Activated T-helper 17 cell treated with anti-CD3 and anti-CD28 coated beads, Interleukin-2, amount 50 U/mL, for 72 hours (primary cell): ENCODE measurements at regions not wholly inside any gene's neighbourhood (a gene's known extent, or its start where the extent isn't known, plus 50 kb on each side); places are given as distances from the start of the nearest gene placed in this dataset.
A peak's percentile ranks its signal among the peaks of the same experiment; 100 is the strongest.

Experiments
- ATAC-seq: fragments of 150-1000 bp; cut with Tn5 transposase; replicated peaks from 2 replicates; pipeline ENCODE4 v1.10.0; 2021; ENCODE audit warnings: mild to moderate bottlenecking, moderate library complexity
- H3K27ac Mint-ChIP-seq: one replicate; pipeline ENCODE4 v1.8.0; 2022; ENCODE audit warnings: mixed read lengths
- H3K27me3 Mint-ChIP-seq: one replicate; pipeline ENCODE4 v1.8.0; 2022; ENCODE audit warnings: mixed read lengths
- H3K36me3 Mint-ChIP-seq: one replicate; pipeline ENCODE4 v1.8.0; 2022; ENCODE audit warnings: low read depth, mild to moderate bottlenecking, mixed read lengths
- H3K4me1 Mint-ChIP-seq: one replicate; pipeline ENCODE4 v1.8.0; 2022; ENCODE audit warnings: mixed read lengths
- H3K4me3 Mint-ChIP-seq: one replicate; pipeline ENCODE4 v1.8.0; 2022; ENCODE audit warnings: mild to moderate bottlenecking, mixed read lengths
- H3K9me3 Mint-ChIP-seq: one replicate; pipeline ENCODE4 v1.8.0; 2022; ENCODE audit warnings: mixed read lengths

GRCh38 chr2:195425328-195425727, 231.7 kb upstream of the SLC39A10 start:
- Mint-ChIP-seq H3K4me1 (no peaks in the 10 kb centered on the region), H3K4me3 (no peak overlapping the region), H3K27me3 (no peaks in the 10 kb centered on the region), H3K36me3 (no peaks in the 10 kb centered on the region), H3K9me3 (no peaks in the 10 kb centered on the region), H3K27ac (no peak overlapping the region)
- no peak for ATAC-seq

GRCh38 chr2:195419033-195419432, 238.0 kb upstream of the SLC39A10 start:
- H3K27ac Mint-ChIP-seq: no peak overlapping the region

GRCh38 chr2:195414537-195415100, 242.4 kb upstream of the SLC39A10 start:
- H3K36me3 Mint-ChIP-seq: no peaks in the 10 kb centered on the region

More at GRCh38 chr2:195419033-195419432, 238.0 kb upstream of the SLC39A10 start:
- no peak for ATAC-seq
- Mint-ChIP-seq H3K27me3 (no peaks in the 10 kb centered on the region), H3K4me3 (no peak overlapping the region), H3K9me3 (no peaks in the 10 kb centered on the region), H3K4me1 (no peaks in the 10 kb centered on the region), H3K36me3 (no peaks in the 10 kb centered on the region)

GRCh38 chr2:195413944-195414343, 243.1 kb upstream of the SLC39A10 start:
- no peak for ATAC-seq
- H3K27ac Mint-ChIP-seq: peak overlapping the region; percentile 2

More at GRCh38 chr2:195414537-195415100, 242.4 kb upstream of the SLC39A10 start:
- H3K4me3 Mint-ChIP-seq: no peak overlapping the region
- no peaks in the 10 kb centered on the region for H3K9me3 Mint-ChIP-seq
- no peak for ATAC-seq
- no peak overlapping the region for H3K27ac Mint-ChIP-seq
- H3K27me3 Mint-ChIP-seq: no peaks in the 10 kb centered on the region
- H3K4me1 Mint-ChIP-seq: peaks cover 4% of the 10 kb centered on the region

GRCh38 chr2:195413422-195413821, 243.6 kb upstream of the SLC39A10 start:
- Mint-ChIP-seq H3K9me3 (no peaks in the 10 kb centered on the region), H3K27ac (peak overlapping the region; percentile 2), H3K27me3 (no peaks in the 10 kb centered on the region), H3K36me3 (no peaks in the 10 kb centered on the region), H3K4me1 (peaks cover 4% of the 10 kb centered on the region), H3K4me3 (no peak overlapping the region)
- ATAC-seq: no peak

More at GRCh38 chr2:195413944-195414343, 243.1 kb upstream of the SLC39A10 start:
- Mint-ChIP-seq H3K9me3 (no peaks in the 10 kb centered on the region), H3K36me3 (no peaks in the 10 kb centered on the region), H3K4me3 (no peak overlapping the region), H3K4me1 (peaks cover 4% of the 10 kb centered on the region), H3K27me3 (no peaks in the 10 kb centered on the region)

- peak; percentile 35 for ATAC-seq
These were observed 245.8 kb upstream of the SLC39A10 start for GRCh38 chr2:195411219-195411687.

GRCh38 chr2:195410074-195410671, 246.9 kb upstream of the SLC39A10 start:
- H3K36me3 Mint-ChIP-seq: no peaks in the 10 kb centered on the region
- peaks cover 4% of the 10 kb centered on the region for H3K4me1 Mint-ChIP-seq
- peak overlapping the region; percentile 37 for H3K27ac Mint-ChIP-seq

More at GRCh38 chr2:195411219-195411687, 245.8 kb upstream of the SLC39A10 start:
- H3K4me1 Mint-ChIP-seq: peaks cover 4% of the 10 kb centered on the region
- H3K9me3 Mint-ChIP-seq: no peaks in the 10 kb centered on the region
- no peak overlapping the region for H3K4me3 Mint-ChIP-seq
- no peak overlapping the region for H3K27ac Mint-ChIP-seq
- no peaks in the 10 kb centered on the region for H3K27me3 Mint-ChIP-seq
- H3K36me3 Mint-ChIP-seq: no peaks in the 10 kb centered on the region

GRCh38 chr2:195408811-195409210, 248.2 kb upstream of the SLC39A10 start:
- Mint-ChIP-seq H3K36me3 (no peaks in the 10 kb centered on the region), H3K27me3 (no peaks in the 10 kb centered on the region), H3K4me3 (no peak overlapping the region), H3K27ac (no peak overlapping the region), H3K4me1 (peaks cover 4% of the 10 kb centered on the region), H3K9me3 (no peaks in the 10 kb centered on the region)
- ATAC-seq: no peak

More at GRCh38 chr2:195410074-195410671, 246.9 kb upstream of the SLC39A10 start:
- no peak overlapping the region for H3K4me3 Mint-ChIP-seq
- H3K9me3 Mint-ChIP-seq: no peaks in the 10 kb centered on the region
- peak; percentile 75 for ATAC-seq
- H3K27me3 Mint-ChIP-seq: no peaks in the 10 kb centered on the region

- no peaks in the 10 kb centered on the region for H3K36me3 Mint-ChIP-seq
- H3K4me1 Mint-ChIP-seq: peaks cover 4% of the 10 kb centered on the region
- H3K9me3 Mint-ChIP-seq: no peaks in the 10 kb centered on the region
- H3K4me3 Mint-ChIP-seq: no peak overlapping the region
- no peak overlapping the region for H3K27ac Mint-ChIP-seq
- no peak for ATAC-seq
- no peaks in the 10 kb centered on the region for H3K27me3 Mint-ChIP-seq
These were observed 248.8 kb upstream of the SLC39A10 start for GRCh38 chr2:195408196-195408595.

- Mint-ChIP-seq H3K27ac (no peak overlapping the region), H3K36me3 (no peaks in the 10 kb centered on the region)
These were observed 249.2 kb upstream of the SLC39A10 start for GRCh38 chr2:195407783-195408182.

GRCh38 chr2:195406886-195407603, 250.0 kb upstream of the SLC39A10 start:
- Mint-ChIP-seq H3K36me3 (no peaks in the 10 kb centered on the region), H3K27ac (no peak overlapping the region), H3K4me3 (no peak overlapping the region), H3K4me1 (peaks cover 4% of the 10 kb centered on the region), H3K9me3 (no peaks in the 10 kb centered on the region), H3K27me3 (no peaks in the 10 kb centered on the region)
- peak; percentile 42 for ATAC-seq

More at GRCh38 chr2:195407783-195408182, 249.2 kb upstream of the SLC39A10 start:
- ATAC-seq: no peak
- no peaks in the 10 kb centered on the region for H3K27me3 Mint-ChIP-seq
- no peak overlapping the region for H3K4me3 Mint-ChIP-seq
- peaks cover 4% of the 10 kb centered on the region for H3K4me1 Mint-ChIP-seq
- H3K9me3 Mint-ChIP-seq: no peaks in the 10 kb centered on the region

GRCh38 chr2:195404651-195405050, 252.4 kb upstream of the SLC39A10 start:
- Mint-ChIP-seq H3K36me3 (no peaks in the 10 kb centered on the region), H3K4me3 (no peak overlapping the region), H3K4me1 (no peaks in the 10 kb centered on the region), H3K27me3 (no peaks in the 10 kb centered on the region), H3K9me3 (no peaks in the 10 kb centered on the region), H3K27ac (no peak overlapping the region)
- ATAC-seq: no peak

- Mint-ChIP-seq H3K4me1 (no peaks in the 10 kb centered on the region), H3K27me3 (no peaks in the 10 kb centered on the region), H3K36me3 (no peaks in the 10 kb centered on the region), H3K9me3 (no peaks in the 10 kb centered on the region), H3K27ac (no peak overlapping the region), H3K4me3 (no peak overlapping the region)
- no peak for ATAC-seq
These were observed 260.5 kb upstream of the SLC39A10 start for GRCh38 chr2:195396479-195396878.

- H3K4me1 Mint-ChIP-seq: no peaks in the 10 kb centered on the region
- H3K27ac Mint-ChIP-seq: no peak overlapping the region
- H3K27me3 Mint-ChIP-seq: no peaks in the 10 kb centered on the region
- ATAC-seq: no peak
- H3K9me3 Mint-ChIP-seq: no peaks in the 10 kb centered on the region
- no peaks in the 10 kb centered on the region for H3K36me3 Mint-ChIP-seq
- no peak overlapping the region for H3K4me3 Mint-ChIP-seq
These were observed 261.7 kb upstream of the SLC39A10 start for GRCh38 chr2:195395362-195395761.
